SK-N-SH (cell line): ENCODE measurements at regions not wholly inside any gene's neighbourhood (a gene's known extent, or its start where the extent isn't known, plus 50 kb on each side); places are given as distances from the start of the nearest gene placed in this dataset.

Experiments
- CTCF ChIA-PET: fragments of 300-600, 350-600 bp; formaldehyde crosslinking; extraction: SDS; loops from one replicate; lab custom pipeline; 2021; lab: Yijun Ruan, JAX
- POLR2A ChIA-PET: fragments of 350-600 bp; sonication (Branson Sonifier 250); formaldehyde crosslinking; extraction: SDS; loops from one replicate; lab custom pipeline; 2020; ENCODE audit warnings: antibody characterized with exemption, inconsistent platforms; lab: Yijun Ruan, JAX
- DNase-seq: peaks from one replicate; pipeline ENCODE4 v3.0.0; 2012
- H2AFZ ChIP-seq: fragments of 200-600 bp; sonication (generic); 2 replicates; pipeline ENCODE4 v1.8.1; 2016; ENCODE audit warnings: antibody characterized with exemption, mild to moderate bottlenecking, low read depth
- H3F3A ChIP-seq: fragments of 200-600 bp; sonication (generic); replicated peaks from 2 replicates; pipeline ENCODE3; 2016; ENCODE audit warnings: antibody characterized with exemption, mild to moderate bottlenecking; ENCODE audit not compliant: insufficient read depth
- H3K27ac ChIP-seq, 2 experiments: fragments of 200-500 bp in 1 of 2; fragments of 200-600 bp in 1 of 2; sonication (Bioruptor generic) in 1 of 2; sonication (generic), shearing (Covaris generic) in 1 of 2; 2 replicates each; pipeline versions ENCODE4 v1.5.1 to v1.6.1; 2014 to 2016; ENCODE audit warnings: low read depth in 2 of 2, inconsistent platforms in 1 of 2, low read length in 1 of 2, mild to moderate bottlenecking in 1 of 2, mixed read lengths in 1 of 2
- H3K27me3 ChIP-seq: fragments of 200-600 bp; sonication (generic), shearing (Covaris generic); 2 replicates; pipeline ENCODE4 v1.6.1; 2016; ENCODE audit warnings: mixed run types; ENCODE audit not compliant: insufficient read depth
- H3K36me3 ChIP-seq, 2 experiments: fragments of 200-500 bp in 1 of 2; fragments of 200-600 bp in 1 of 2; sonication (Bioruptor generic) in 1 of 2; sonication (generic) in 1 of 2; replicated peaks in 1 of 2; 2 replicates each; pipeline versions ENCODE3 to v1.5.1; 2014 to 2016; ENCODE audit warnings: low read length in 1 of 2, mild to moderate bottlenecking in 1 of 2; ENCODE audit not compliant: insufficient read depth in 2 of 2, control insufficient read depth in 1 of 2
- H3K4me1 ChIP-seq, 2 experiments: fragments of 200-500 bp in 1 of 2; fragments of 200-600 bp in 1 of 2; sonication (Bioruptor generic) in 1 of 2; sonication (generic), shearing (Covaris generic) in 1 of 2; 2 replicates each; pipeline versions ENCODE4 v1.5.1 to v1.6.1; 2014 to 2016; ENCODE audit warnings: low read depth in 1 of 2, low read length in 1 of 2, mixed run types in 1 of 2; ENCODE audit not compliant: insufficient read depth in 2 of 2, control insufficient read depth in 1 of 2
- H3K4me2 ChIP-seq: fragments of 200-600 bp; sonication (generic), shearing (Covaris generic); 2 replicates; pipeline ENCODE4 v1.6.1; 2017; ENCODE audit warnings: mixed run types
- H3K4me3 ChIP-seq, 2 experiments: fragments of 200-500 bp in 1 of 2; fragments of 200-600 bp in 1 of 2; sonication (Bioruptor generic) in 1 of 2; sonication (generic), shearing (Covaris generic) in 1 of 2; 2 replicates each; pipeline versions ENCODE4 v1.5.1 to v1.8.1; 2014 to 2016; ENCODE audit warnings: low read depth in 2 of 2, inconsistent platforms in 1 of 2, low read length in 1 of 2, mild to moderate bottlenecking in 1 of 2, mixed read lengths in 1 of 2, moderate library complexity in 1 of 2
- H3K79me2 ChIP-seq: fragments of 200-600 bp; sonication (generic); 2 replicates; pipeline ENCODE4 v1.8.1; 2017; ENCODE audit warnings: mild to moderate bottlenecking; ENCODE audit not compliant: insufficient read depth
- H3K9ac ChIP-seq: fragments of 200-600 bp; sonication (generic); 2 replicates; pipeline ENCODE4 v1.6.1; 2017; ENCODE audit warnings: mixed run types
- H3K9me2 ChIP-seq: fragments of 200-600 bp; sonication (generic); 2 replicates; pipeline ENCODE4 v1.6.1; 2017; ENCODE audit warnings: mixed run types
- H3K9me3 ChIP-seq: fragments of 200-600 bp; sonication (generic); 2 replicates; pipeline ENCODE4 v1.6.1; 2017; ENCODE audit warnings: mixed run types, mild to moderate bottlenecking, moderate library complexity
- H4K20me1 ChIP-seq: fragments of 200-600 bp; sonication (generic); 2 replicates; pipeline ENCODE4 v1.6.1; 2017; ENCODE audit warnings: mild to moderate bottlenecking, mixed run types; ENCODE audit not compliant: insufficient read depth
- CHD2 ChIP-seq: fragments of 150-350 bp; IDR thresholded peaks from 2 replicates; pipeline ENCODE4 v1.6.1; 2018; ENCODE audit warnings: low read length; ENCODE audit not compliant: partially characterized antibody
- ELF1 ChIP-seq: IDR thresholded peaks from 2 replicates; pipeline ENCODE4 v1.4.0; 2012
- EP300 ChIP-seq, 2 experiments: IDR thresholded peaks; 2 replicates each; pipeline versions ENCODE4 v1.4.0 to v1.6.1; 2012; ENCODE audit warnings: borderline replicate concordance in 1 of 2, low read depth in 1 of 2, low read length in 1 of 2
- EZH2phosphoT487 ChIP-seq: fragments of 200-600 bp; sonication (generic); IDR thresholded peaks from 2 replicates; pipeline ENCODE4 v1.6.1; 2017; ENCODE audit warnings: low read depth, mixed run types, mild to moderate bottlenecking, antibody characterized with exemption, moderate library complexity, borderline replicate concordance
- FOSL2 ChIP-seq: IDR thresholded peaks from 2 replicates; pipeline ENCODE4 v1.4.0; 2012; ENCODE audit warnings: low read depth, mild to moderate bottlenecking, moderate library complexity, borderline replicate concordance
- FOXM1 ChIP-seq: IDR thresholded peaks from 2 replicates; pipeline ENCODE4 v1.4.0; 2012; ENCODE audit warnings: low read depth, mild to moderate bottlenecking
- GATA2 ChIP-seq: sonication (generic); formaldehyde crosslinking; IDR thresholded peaks from 2 replicates; pipeline ENCODE4 v1.5.0; 2020; ENCODE audit warnings: mild to moderate bottlenecking, missing genetic modification reagents
- JUND ChIP-seq: IDR thresholded peaks from 2 replicates; pipeline ENCODE4 v1.4.0; 2012
- NFIC ChIP-seq: IDR thresholded peaks from 2 replicates; pipeline ENCODE4 v1.4.0; 2012; ENCODE audit warnings: borderline replicate concordance
- NRF1 ChIP-seq: IDR thresholded peaks from 2 replicates; pipeline ENCODE4 v1.6.1; 2012; ENCODE audit warnings: low read depth, mild to moderate bottlenecking, low read length
- POLR2AphosphoS5 ChIP-seq: IDR thresholded peaks from 2 replicates; pipeline ENCODE4 v1.6.1; 2012; ENCODE audit warnings: low read depth, low read length
- SIN3A ChIP-seq: IDR thresholded peaks from 2 replicates; pipeline ENCODE4 v1.6.1; 2012; ENCODE audit warnings: low read depth, mild to moderate bottlenecking, low read length, moderate library complexity, borderline replicate concordance
- SMC3 ChIP-seq: IDR thresholded peaks from 2 replicates; pipeline ENCODE4 v1.6.1; 2012; ENCODE audit warnings: low read depth, low read length, improper control_type of control experiment
- TCF12 ChIP-seq: IDR thresholded peaks from 2 replicates; pipeline ENCODE4 v1.4.0; 2012
- WGBS: methylation state at CpG from one replicate; pipeline ENCODE4 v1.1.6; 2017; ENCODE audit warnings: low lambda C conversion rate; 5-methylcytosine and 5-hydroxymethylcytosine counted together
- TF ChIP-seq, protein P1 (sequence below): IDR thresholded peaks from 2 replicates; pipeline ENCODE4; 2012
- TF ChIP-seq, protein P2 (sequence below): IDR thresholded peaks from 2 replicates; pipeline ENCODE4 v1.6.1; 2012; ENCODE audit warnings: mild to moderate bottlenecking, low read depth, low read length, moderate library complexity
- TF ChIP-seq, protein P3 (sequence below): fragments of 150-350 bp; IDR thresholded peaks from 2 replicates; pipeline ENCODE4 v1.6.1; 2017; ENCODE audit warnings: antibody characterized with exemption, low read length, low read depth, borderline replicate concordance
- TF ChIP-seq, protein P4 (sequence below): IDR thresholded peaks from 2 replicates; pipeline ENCODE4 v1.4.0; 2012; ENCODE audit warnings: low read depth, borderline replicate concordance
- TF ChIP-seq, protein P5 (sequence below): fragments of 200-600 bp; sonication (generic); IDR thresholded peaks from 2 replicates; pipeline ENCODE4 v1.6.1; 2017; ENCODE audit warnings: antibody characterized with exemption, mild to moderate bottlenecking, moderate library complexity

DNA sequence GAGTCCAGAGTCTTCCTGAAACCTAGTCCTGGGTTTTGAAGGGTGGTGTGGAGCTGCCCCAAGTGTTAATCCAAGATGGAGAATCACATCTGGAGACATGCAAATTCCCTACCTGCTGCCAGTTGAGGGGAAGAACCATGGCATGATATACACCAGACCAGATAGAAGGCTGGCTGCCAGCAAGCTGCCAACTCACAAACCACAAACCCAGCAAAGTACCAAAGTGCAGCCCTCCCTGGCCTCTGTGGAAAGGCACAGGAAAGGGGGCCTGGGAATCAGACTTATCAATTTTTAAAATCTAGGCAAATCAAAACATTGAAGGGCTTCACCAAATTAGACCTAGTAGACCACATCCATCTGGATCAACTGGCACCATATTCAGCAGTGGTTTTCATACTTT, 157.0 kb downstream of the TMEM26 start:
- H3K9me2 ChIP-seq, result no peaks in the 10 kb centered on the region
- H3F3A ChIP-seq, result no peaks in the 10 kb centered on the region
- H3K79me2 ChIP-seq, result no peaks in the 10 kb centered on the region
- H2AFZ ChIP-seq, result no peak overlapping the region
- H3K9ac ChIP-seq, result no peak overlapping the region
- H3K36me3 ChIP-seq, result no peaks in the 10 kb centered on the region
- H3K4me3 ChIP-seq, result no peak overlapping the region
- POLR2A ChIA-PET, result no interaction called here
- peak; percentile 30; the same call in 1 of the 2 replicates for TF ChIP-seq NFIC
- TF ChIP-seq, protein P1, sequence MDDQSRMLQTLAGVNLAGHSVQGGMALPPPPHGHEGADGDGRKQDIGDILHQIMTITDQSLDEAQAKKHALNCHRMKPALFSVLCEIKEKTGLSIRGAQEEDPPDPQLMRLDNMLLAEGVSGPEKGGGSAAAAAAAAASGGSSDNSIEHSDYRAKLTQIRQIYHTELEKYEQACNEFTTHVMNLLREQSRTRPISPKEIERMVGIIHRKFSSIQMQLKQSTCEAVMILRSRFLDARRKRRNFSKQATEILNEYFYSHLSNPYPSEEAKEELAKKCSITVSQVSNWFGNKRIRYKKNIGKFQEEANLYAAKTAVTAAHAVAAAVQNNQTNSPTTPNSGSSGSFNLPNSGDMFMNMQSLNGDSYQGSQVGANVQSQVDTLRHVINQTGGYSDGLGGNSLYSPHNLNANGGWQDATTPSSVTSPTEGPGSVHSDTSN, result peak; percentile 55; the same call in 1 of the 2 replicates
- TF ChIP-seq TCF12, result peak; percentile 76
- no peak for TF ChIP-seq EZH2phosphoT487
- TF ChIP-seq, all 33 proteins: peak for 3
- Histone ChIP-seq H3K27ac (no peak overlapping the region), H3K4me2 (no peak overlapping the region), H3K27me3 (no peaks in the 10 kb centered on the region), H3K9me3 (peaks cover 4% of the 10 kb centered on the region; the same call in 1 of the 2 replicates), H3K4me1 (peaks cover 0 to 5% of the 10 kb centered on the region in 2 experiments; a peak in 2 of 4 replicates), H4K20me1 (no peaks in the 10 kb centered on the region)
- CTCF ChIA-PET, result no interaction called here
- no peak for DNase-seq

DNA sequence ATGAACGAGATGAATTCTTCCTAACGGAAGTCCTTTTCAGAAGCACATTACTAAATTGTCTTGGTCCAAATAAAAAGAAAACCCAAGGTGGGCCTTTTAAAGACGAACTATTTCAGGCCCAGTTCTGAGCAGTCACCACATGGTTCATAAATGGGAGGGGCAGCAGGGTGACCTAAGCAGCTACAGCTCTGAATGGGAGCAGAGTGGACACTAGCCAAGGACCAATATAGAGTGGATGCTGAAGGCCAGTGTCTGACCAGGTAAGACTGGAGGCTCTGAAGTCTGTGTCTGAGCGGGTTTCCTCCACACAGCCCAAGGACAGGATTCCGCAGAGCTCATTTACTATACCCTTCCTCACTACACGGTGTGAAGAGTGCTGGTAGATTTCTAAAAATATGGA, 159.1 kb downstream of the TMEM26 start:
- Histone ChIP-seq H3F3A (no peaks in the 10 kb centered on the region), H3K36me3 (no peaks in the 10 kb centered on the region), H3K4me2 (no peak overlapping the region), H3K27ac (no peak overlapping the region), H3K9me2 (no peaks in the 10 kb centered on the region), H3K27me3 (no peaks in the 10 kb centered on the region), H3K4me1 (no peaks in the 10 kb centered on the region), H4K20me1 (no peaks in the 10 kb centered on the region), H3K9ac (no peak overlapping the region), H2AFZ (no peak overlapping the region), H3K79me2 (no peaks in the 10 kb centered on the region), H3K9me3 (peaks cover 4% of the 10 kb centered on the region; the same call in 1 of the 2 replicates), H3K4me3 (no peak overlapping the region)
- DNase-seq, result no peak
- CTCF ChIA-PET, result interaction anchor here (1.4 kb wide), 1 partner anchor 10 kb away, joined by 6 read pairs; no protein-coding TSS in a partner anchor
- WGBS, result 72% methylated on average over 6 of the region's 6 CpGs
- POLR2A ChIA-PET, result no interaction called here
- TF ChIP-seq JUND, result no peak
- no peak for TF ChIP-seq EZH2phosphoT487
- no peak for TF ChIP-seq ELF1
- no peak for TF ChIP-seq FOXM1
- no peak for TF ChIP-seq SIN3A
- no peak for TF ChIP-seq CHD2
- TF ChIP-seq, protein P1, result no peak
- TF ChIP-seq, protein P2, sequence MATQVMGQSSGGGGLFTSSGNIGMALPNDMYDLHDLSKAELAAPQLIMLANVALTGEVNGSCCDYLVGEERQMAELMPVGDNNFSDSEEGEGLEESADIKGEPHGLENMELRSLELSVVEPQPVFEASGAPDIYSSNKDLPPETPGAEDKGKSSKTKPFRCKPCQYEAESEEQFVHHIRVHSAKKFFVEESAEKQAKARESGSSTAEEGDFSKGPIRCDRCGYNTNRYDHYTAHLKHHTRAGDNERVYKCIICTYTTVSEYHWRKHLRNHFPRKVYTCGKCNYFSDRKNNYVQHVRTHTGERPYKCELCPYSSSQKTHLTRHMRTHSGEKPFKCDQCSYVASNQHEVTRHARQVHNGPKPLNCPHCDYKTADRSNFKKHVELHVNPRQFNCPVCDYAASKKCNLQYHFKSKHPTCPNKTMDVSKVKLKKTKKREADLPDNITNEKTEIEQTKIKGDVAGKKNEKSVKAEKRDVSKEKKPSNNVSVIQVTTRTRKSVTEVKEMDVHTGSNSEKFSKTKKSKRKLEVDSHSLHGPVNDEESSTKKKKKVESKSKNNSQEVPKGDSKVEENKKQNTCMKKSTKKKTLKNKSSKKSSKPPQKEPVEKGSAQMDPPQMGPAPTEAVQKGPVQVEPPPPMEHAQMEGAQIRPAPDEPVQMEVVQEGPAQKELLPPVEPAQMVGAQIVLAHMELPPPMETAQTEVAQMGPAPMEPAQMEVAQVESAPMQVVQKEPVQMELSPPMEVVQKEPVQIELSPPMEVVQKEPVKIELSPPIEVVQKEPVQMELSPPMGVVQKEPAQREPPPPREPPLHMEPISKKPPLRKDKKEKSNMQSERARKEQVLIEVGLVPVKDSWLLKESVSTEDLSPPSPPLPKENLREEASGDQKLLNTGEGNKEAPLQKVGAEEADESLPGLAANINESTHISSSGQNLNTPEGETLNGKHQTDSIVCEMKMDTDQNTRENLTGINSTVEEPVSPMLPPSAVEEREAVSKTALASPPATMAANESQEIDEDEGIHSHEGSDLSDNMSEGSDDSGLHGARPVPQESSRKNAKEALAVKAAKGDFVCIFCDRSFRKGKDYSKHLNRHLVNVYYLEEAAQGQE, result no peak
- no peak for TF ChIP-seq GATA2
- TF ChIP-seq POLR2AphosphoS5, result no peak
- TF ChIP-seq, protein P3, sequence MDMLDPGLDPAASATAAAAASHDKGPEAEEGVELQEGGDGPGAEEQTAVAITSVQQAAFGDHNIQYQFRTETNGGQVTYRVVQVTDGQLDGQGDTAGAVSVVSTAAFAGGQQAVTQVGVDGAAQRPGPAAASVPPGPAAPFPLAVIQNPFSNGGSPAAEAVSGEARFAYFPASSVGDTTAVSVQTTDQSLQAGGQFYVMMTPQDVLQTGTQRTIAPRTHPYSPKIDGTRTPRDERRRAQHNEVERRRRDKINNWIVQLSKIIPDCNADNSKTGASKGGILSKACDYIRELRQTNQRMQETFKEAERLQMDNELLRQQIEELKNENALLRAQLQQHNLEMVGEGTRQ, result no peak
- TF ChIP-seq, protein P4, sequence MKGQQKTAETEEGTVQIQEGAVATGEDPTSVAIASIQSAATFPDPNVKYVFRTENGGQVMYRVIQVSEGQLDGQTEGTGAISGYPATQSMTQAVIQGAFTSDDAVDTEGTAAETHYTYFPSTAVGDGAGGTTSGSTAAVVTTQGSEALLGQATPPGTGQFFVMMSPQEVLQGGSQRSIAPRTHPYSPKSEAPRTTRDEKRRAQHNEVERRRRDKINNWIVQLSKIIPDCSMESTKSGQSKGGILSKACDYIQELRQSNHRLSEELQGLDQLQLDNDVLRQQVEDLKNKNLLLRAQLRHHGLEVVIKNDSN, result no peak
- TF ChIP-seq NRF1, result no peak
- TF ChIP-seq, protein P5, sequence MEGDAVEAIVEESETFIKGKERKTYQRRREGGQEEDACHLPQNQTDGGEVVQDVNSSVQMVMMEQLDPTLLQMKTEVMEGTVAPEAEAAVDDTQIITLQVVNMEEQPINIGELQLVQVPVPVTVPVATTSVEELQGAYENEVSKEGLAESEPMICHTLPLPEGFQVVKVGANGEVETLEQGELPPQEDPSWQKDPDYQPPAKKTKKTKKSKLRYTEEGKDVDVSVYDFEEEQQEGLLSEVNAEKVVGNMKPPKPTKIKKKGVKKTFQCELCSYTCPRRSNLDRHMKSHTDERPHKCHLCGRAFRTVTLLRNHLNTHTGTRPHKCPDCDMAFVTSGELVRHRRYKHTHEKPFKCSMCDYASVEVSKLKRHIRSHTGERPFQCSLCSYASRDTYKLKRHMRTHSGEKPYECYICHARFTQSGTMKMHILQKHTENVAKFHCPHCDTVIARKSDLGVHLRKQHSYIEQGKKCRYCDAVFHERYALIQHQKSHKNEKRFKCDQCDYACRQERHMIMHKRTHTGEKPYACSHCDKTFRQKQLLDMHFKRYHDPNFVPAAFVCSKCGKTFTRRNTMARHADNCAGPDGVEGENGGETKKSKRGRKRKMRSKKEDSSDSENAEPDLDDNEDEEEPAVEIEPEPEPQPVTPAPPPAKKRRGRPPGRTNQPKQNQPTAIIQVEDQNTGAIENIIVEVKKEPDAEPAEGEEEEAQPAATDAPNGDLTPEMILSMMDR, result no peak
- TF ChIP-seq FOSL2, result no peak
- TF ChIP-seq EP300 (IDR thresholded peaks at IDR 0.05; ENCODE audit: borderline replicate concordance in 1 of 2, low read depth in 1 of 2, low read length in 1 of 2), result no peak
- no peak for TF ChIP-seq SMC3
